CMK (cell line): ENCODE measurements at regions not wholly inside any gene's neighbourhood (a gene's known extent, or its start where the extent isn't known, plus 50 kb on each side); places are given as distances from the start of the nearest gene placed in this dataset.
"Not testable (repeated sequence)": the region's sequence is repeated elsewhere in the genome, so short reads cannot be mapped to it uniquely, and the experiment has no call there.

Experiments
- DNase-seq: peaks from one replicate; pipeline ENCODE4 v3.0.0-alpha.2; 2010; ENCODE audit warnings: low read depth

- DNase-seq, result no peak
These were observed 241.4 kb downstream of the TTC8 start for GRCh38 chr14:89065879-89066278.

- no peak for DNase-seq
These were observed 243.0 kb downstream of the TTC8 start for GRCh38 chr14:89067293-89067972.

GRCh38 chr14:89078021-89078795 is 253.8 kb downstream of the TTC8 start:
- no peak for DNase-seq

GRCh38 chr14:89085231-89085731 is 260.8 kb downstream of the TTC8 start:
- no peak for DNase-seq

- DNase-seq, result no peak
These were observed 261.4 kb downstream of the TTC8 start for GRCh38 chr14:89085737-89086382.

- no peak for DNase-seq
These were observed 264.1 kb downstream of the TTC8 start for GRCh38 chr14:89088530-89088929.

- DNase-seq, result no peak
These were observed 264.9 kb downstream of the TTC8 start for GRCh38 chr14:89089330-89089729.

GRCh38 chr14:89091781-89092180 is 267.3 kb downstream of the TTC8 start:
- DNase-seq, result no peak

GRCh38 chr14:89093083-89093730 is 268.8 kb downstream of the TTC8 start:
- no peak for DNase-seq

GRCh38 chr14:89095036-89095435 is 270.6 kb downstream of the TTC8 start:
- no peak for DNase-seq

- no peak for DNase-seq
These were observed 272.5 kb downstream of the TTC8 start for GRCh38 chr14:89096946-89097345.

- DNase-seq, result no peak
These were observed 273.8 kb downstream of the TTC8 start for GRCh38 chr14:89098254-89098653.

- DNase-seq, result not testable (repeated sequence)
These were observed 279.8 kb downstream of the TTC8 start for GRCh38 chr14:89104171-89104817.

- DNase-seq, result not testable (repeated sequence)
These were observed 280.4 kb downstream of the TTC8 start for GRCh38 chr14:89104861-89105260.
